Adrenal gland (tissue), 5 donors: ENCODE measurements at regions not wholly inside any gene's neighbourhood (a gene's known extent, or its start where the extent isn't known, plus 50 kb on each side); places are given as distances from the start of the nearest gene placed in this dataset.

Experiments
- CTCF ChIP-seq, 6 experiments: fragments of 450-650 bp in 4 of 6; fragments of 200-600 bp in 2 of 6; sonication (generic) in 1 of 6; IDR thresholded peaks; 1 replicate in 5 of 6; 2 replicates in 1 of 6; pipeline versions ENCODE4 v1.5.1 to v1.8.0; 2016 to 2021; ENCODE audit warnings: antibody characterized with exemption in 6 of 6, mild to moderate bottlenecking in 2 of 6, moderate library complexity in 1 of 6
- POLR2A ChIP-seq, 2 donors: fragments of 450-650 bp; IDR thresholded peaks; one replicate each; pipeline ENCODE4 v1.6.1; 2017; ENCODE audit warnings: antibody characterized with exemption in 2 of 2, mild to moderate bottlenecking in 2 of 2, moderate library complexity in 1 of 2
- donor health status: DM: no; HTN: no; CAD: no.

- TF ChIP-seq POLR2A (IDR thresholded peaks at IDR 0.05) (no peak), CTCF (IDR thresholded peaks at IDR 0.05) (no peak)
Observed at GRCh38 chr4:177660223-177660622, 218.0 kb upstream of the AGA start.
